PFSK-1 (cell line): ENCODE measurements at regions not wholly inside any gene's neighbourhood (a gene's known extent, or its start where the extent isn't known, plus 50 kb on each side); places are given as distances from the start of the nearest gene placed in this dataset.

Experiments
- FOXP2 ChIP-seq: optimal IDR thresholded peaks from 2 replicates; pipeline ENCODE3; 2011; ENCODE audit warnings: borderline replicate concordance, control low read depth, inconsistent platforms; ENCODE audit not compliant: insufficient read depth; ENCODE audit errors: extremely low read length, extremely low read depth
- POLR2AphosphoS5 ChIP-seq: IDR thresholded peaks from 2 replicates; pipeline ENCODE4 v1.6.1; 2012; ENCODE audit warnings: low read depth, mild to moderate bottlenecking, control low read depth, low read length, moderate library complexity
- REST ChIP-seq, 2 experiments: IDR thresholded peaks; 2 replicates each; pipeline versions ENCODE4 v1.6.1 to v1.8.0; 2011 to 2012; ENCODE audit warnings: low read depth in 2 of 2, low read length in 2 of 2, control low read depth in 1 of 2, inconsistent platforms in 1 of 2, mild to moderate bottlenecking in 1 of 2, moderate library complexity in 1 of 2; ENCODE audit not compliant: insufficient read depth in 1 of 2
- SIN3A ChIP-seq: IDR thresholded peaks from 2 replicates; pipeline ENCODE4 v1.6.1; 2012; ENCODE audit warnings: mild to moderate bottlenecking, low read length, moderate library complexity, borderline replicate concordance; ENCODE audit not compliant: insufficient read depth
- TAF1 ChIP-seq: IDR thresholded peaks from 2 replicates; pipeline ENCODE4 v1.6.1; 2012; ENCODE audit warnings: low read length, control low read depth, borderline replicate concordance; ENCODE audit not compliant: insufficient read depth

GRCh38 chr13:72204291-72204690 is 337.3 kb upstream of the DACH1 start:
- TF ChIP-seq REST (IDR thresholded peaks at IDR 0.05; ENCODE audit: insufficient read depth in 1 of 2, low read depth in 2 of 2, low read length in 2 of 2): no peak
- TF ChIP-seq TAF1: no peak
- TF ChIP-seq FOXP2: no peak
- TF ChIP-seq SIN3A: no peak
- TF ChIP-seq POLR2AphosphoS5: no peak

GRCh38 chr13:72201726-72202125 is 334.7 kb upstream of the DACH1 start:
- no peak for TF ChIP-seq SIN3A
- TF ChIP-seq FOXP2: no peak
- TF ChIP-seq POLR2AphosphoS5: no peak
- no peak for TF ChIP-seq TAF1

GRCh38 chr13:72199640-72200039 is 332.6 kb upstream of the DACH1 start:
- TF ChIP-seq TAF1 (no peak), FOXP2 (no peak), SIN3A (no peak), REST (IDR thresholded peaks at IDR 0.05; ENCODE audit: insufficient read depth in 1 of 2, low read depth in 2 of 2, low read length in 2 of 2) (no peak), POLR2AphosphoS5 (no peak)

- TF ChIP-seq SIN3A (no peak), TAF1 (no peak), FOXP2 (no peak), POLR2AphosphoS5 (no peak), REST (IDR thresholded peaks at IDR 0.05; ENCODE audit: insufficient read depth in 1 of 2, low read depth in 2 of 2, low read length in 2 of 2) (no peak)
Observed at GRCh38 chr13:72198967-72199560, 332.1 kb upstream of the DACH1 start.

GRCh38 chr13:72198042-72198441 is 331.0 kb upstream of the DACH1 start:
- TF ChIP-seq POLR2AphosphoS5: no peak
- TF ChIP-seq FOXP2: no peak
- no peak for TF ChIP-seq SIN3A
- TF ChIP-seq REST (IDR thresholded peaks at IDR 0.05; ENCODE audit: insufficient read depth in 1 of 2, low read depth in 2 of 2, low read length in 2 of 2): no peak
- TF ChIP-seq TAF1: no peak
